GM12875 (cell line): ENCODE measurements at regions not wholly inside any gene's neighbourhood (a gene's known extent, or its start where the extent isn't known, plus 50 kb on each side); places are given as distances from the start of the nearest gene placed in this dataset.

Experiments used
- H3K4me3 ChIP-seq: one replicate; pipeline ENCODE4 v1.5.1; 2011; ENCODE audit warnings: low read depth, low read length, control low read depth
- CTCF ChIP-seq: IDR thresholded peaks from 2 replicates; pipeline ENCODE4 v1.5.1; 2011; ENCODE audit warnings: low read depth, mild to moderate bottlenecking, control low read depth, inconsistent platforms, low read length, moderate library complexity, borderline replicate concordance; ENCODE audit not compliant: insufficient read depth

GRCh38 chr14:55893705-55894104 lies 224.5 kb upstream of the PELI2 start:
- no peak overlapping the region for H3K4me3 ChIP-seq

DNA sequence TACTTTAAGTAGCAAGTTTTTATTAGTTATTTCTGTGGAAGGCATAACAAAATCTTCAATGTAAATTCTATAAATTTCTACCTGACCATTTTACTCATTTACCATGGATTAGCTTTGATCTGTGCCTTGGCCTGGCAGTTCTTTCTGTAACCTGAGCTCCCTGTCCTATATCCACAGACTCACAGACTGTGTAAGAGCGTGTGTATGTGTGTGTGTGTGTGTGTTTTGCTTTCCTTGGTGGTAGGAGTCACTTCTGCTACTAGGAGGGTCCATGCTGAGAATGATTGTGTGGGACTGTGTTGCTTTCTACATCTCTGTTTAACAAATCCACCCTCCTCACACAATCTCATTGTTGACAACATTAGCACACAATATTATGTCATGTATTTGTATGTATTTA lies 221.2 kb upstream of the PELI2 start:
- no peak for TF ChIP-seq CTCF
- H3K4me3 ChIP-seq = no peak overlapping the region

More at GRCh38 chr14:55893705-55894104, 224.5 kb upstream of the PELI2 start:
- no peak for TF ChIP-seq CTCF

GRCh38 chr14:55898938-55899337 lies 219.3 kb upstream of the PELI2 start:
- no peak overlapping the region for H3K4me3 ChIP-seq
- no peak for TF ChIP-seq CTCF

- TF ChIP-seq CTCF = no peak
- no peak overlapping the region for H3K4me3 ChIP-seq
Measured at GRCh38 chr14:55899531-55899930, 218.7 kb upstream of the PELI2 start.

DNA sequence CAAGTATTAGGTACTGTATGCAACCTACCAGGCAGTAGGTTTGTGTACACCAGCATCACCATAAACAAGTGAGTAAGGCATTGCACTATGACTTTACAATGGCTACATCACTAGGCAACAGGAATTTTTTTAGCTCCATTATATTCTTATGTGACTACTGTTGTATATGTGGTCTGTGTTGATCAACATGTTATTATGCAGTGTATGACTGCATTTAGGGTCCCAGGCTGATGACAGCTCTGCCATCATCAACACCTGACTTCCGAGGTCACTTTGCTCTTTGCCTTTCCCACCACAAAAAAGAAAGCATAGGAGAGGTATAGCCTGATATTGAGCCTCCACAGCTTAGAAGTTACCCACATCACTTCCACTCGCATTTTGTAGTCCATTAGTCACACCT lies 217.5 kb upstream of the PELI2 start:
- H3K4me3 ChIP-seq = no peak overlapping the region

GRCh38 chr14:55901291-55901690 lies 216.9 kb upstream of the PELI2 start:
- TF ChIP-seq CTCF = no peak
- no peak overlapping the region for H3K4me3 ChIP-seq

More for the DNA sequence above, 217.5 kb upstream of the PELI2 start:
- TF ChIP-seq CTCF = no peak

- no peak for TF ChIP-seq CTCF
- H3K4me3 ChIP-seq = no peak overlapping the region
Measured at GRCh38 chr14:55902241-55902640, 216.0 kb upstream of the PELI2 start.
